ENCODE measurements at regions not wholly inside any gene's neighbourhood (a gene's known extent, or its start where the extent isn't known, plus 50 kb on each side); places are given as distances from the start of the nearest gene placed in this dataset.

DNA sequence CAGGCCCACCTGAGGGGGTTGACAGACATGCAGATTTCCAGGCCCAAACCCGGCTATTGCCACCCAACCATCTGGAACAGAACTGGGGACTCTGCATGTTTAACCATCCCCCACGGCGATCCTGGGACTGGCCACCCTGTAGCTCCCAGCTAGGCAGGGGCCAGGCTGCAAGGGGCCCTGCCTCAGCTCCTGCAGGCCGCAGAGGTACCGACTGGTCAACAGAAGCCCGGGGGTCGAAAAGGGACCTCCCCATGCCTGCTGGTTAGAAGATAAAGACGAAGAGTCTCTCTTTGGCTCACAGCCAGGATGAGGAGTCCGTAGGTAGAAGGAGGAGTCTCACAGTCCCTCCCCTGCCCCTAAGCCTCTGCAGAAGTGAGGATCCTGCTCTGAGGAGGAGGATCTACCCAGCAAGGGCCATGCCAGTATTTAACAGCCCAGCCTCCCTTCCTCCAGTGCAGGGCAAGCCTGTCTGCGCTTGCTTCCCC is 223.4 kb upstream of the TNRC6C start:
- peaks cover 4 to 62% of the 10 kb centered on the region in 2 experiments for H3K27me3 ChIP-seq (ENCODE audit: control insufficient read depth in 1 of 2, insufficient read depth in 2 of 2, low read length in 2 of 2)
- TF ChIP-seq REXO4 (CRISPR knock-in tag; IDR thresholded peaks at IDR 0.05; ENCODE audit: borderline replicate concordance): no peak
- peak; percentile 51; the same call in 1 of the 2 replicates for TF ChIP-seq ZNF263 (CRISPR knock-in tag; IDR thresholded peaks at IDR 0.05)
- in situ Hi-C loops (cut with HindIII; ENCODE audit: extremely low pct_ligation_motif_present, low pct_unique_long_range_greater_than_20kb): no loop called here
- H3K4me3 ChIP-seq (replicated peaks in 1 of 3; ENCODE audit: insufficient read depth in 1 of 3, low read depth in 2 of 3, low read length in 3 of 3): no peak overlapping the region
- no peak for FAIRE-seq
- H2AFZ ChIP-seq (ENCODE audit: low read length): no peak overlapping the region
- intact Hi-C loops (cut with micrococcal nuclease; ENCODE audit: unreplicated experiment): no loop called here
- POLR2A ChIA-PET: no interaction called here
- peak; percentile 47 for ATAC-seq
- H4K20me1 ChIP-seq (ENCODE audit: insufficient read depth, low read length): no peaks in the 10 kb centered on the region
- CTCF ChIA-PET (ENCODE audit: low intra/inter-chr PET ratio, low total read pairs): no interaction called here
- no peak overlapping the region for H3K4me2 ChIP-seq (ENCODE audit: low read depth, low read length)
- no peak for DNase-seq (ENCODE audit: low spot score)
- no peaks in the 10 kb centered on the region for H3K36me3 ChIP-seq (replicated peaks in 1 of 2; ENCODE audit: control insufficient read depth in 1 of 2, insufficient read depth in 2 of 2, low read length in 2 of 2)
- 0 out of 2 replicates have a peak, but pooled peaks cover 5% of the 10 kb centered on the region for H3K4me1 ChIP-seq (ENCODE audit: insufficient read depth, low read length)
- H3K9ac ChIP-seq (ENCODE audit: insufficient read depth, low read depth, low read length): no peak overlapping the region
- H3K27ac ChIP-seq (ENCODE audit: extremely low read length, insufficient read depth, low read length): no peak overlapping the region
- 0% methylated on average over 4 of the region's 10 CpGs for WGBS (ENCODE audit: low lambda C conversion rate)
- H3K79me2 ChIP-seq (ENCODE audit: insufficient read depth, low read length): no peaks in the 10 kb centered on the region
- H3K9me3 ChIP-seq (ENCODE audit: low read length): no peaks in the 10 kb centered on the region
- BruUV-seq (replicated peaks): no TSS peak

- Histone ChIP-seq H3K4me3 (replicated peaks in 1 of 3; ENCODE audit: insufficient read depth in 1 of 3, low read depth in 2 of 3, low read length in 3 of 3) (no peak overlapping the region), H3K4me1 (ENCODE audit: insufficient read depth, low read length) (0 out of 2 replicates have a peak, but pooled peaks cover 5% of the 10 kb centered on the region), H2AFZ (ENCODE audit: low read length) (no peak overlapping the region), H3K27me3 (ENCODE audit: control insufficient read depth in 1 of 2, insufficient read depth in 2 of 2, low read length in 2 of 2) (peaks cover 4 to 62% of the 10 kb centered on the region in 2 experiments), H3K36me3 (replicated peaks in 1 of 2; ENCODE audit: control insufficient read depth in 1 of 2, insufficient read depth in 2 of 2, low read length in 2 of 2) (no peaks in the 10 kb centered on the region), H3K9me3 (ENCODE audit: low read length) (no peaks in the 10 kb centered on the region), H3K27ac (ENCODE audit: extremely low read length, insufficient read depth, low read length) (no peak overlapping the region), H4K20me1 (ENCODE audit: insufficient read depth, low read length) (no peaks in the 10 kb centered on the region), H3K4me2 (ENCODE audit: low read depth, low read length) (no peak overlapping the region), H3K9ac (ENCODE audit: insufficient read depth, low read depth, low read length) (no peak overlapping the region), H3K79me2 (ENCODE audit: insufficient read depth, low read length) (no peaks in the 10 kb centered on the region)
- no TSS peak for BruUV-seq (replicated peaks)
- 17% methylated on average over 7 of the region's 7 CpGs for WGBS (ENCODE audit: low lambda C conversion rate)
- no peak for DNase-seq (ENCODE audit: low spot score)
- ChIA-PET CTCF (ENCODE audit: low intra/inter-chr PET ratio, low total read pairs) (no interaction called here), POLR2A (no interaction called here)
- in situ Hi-C loops (cut with HindIII; ENCODE audit: extremely low pct_ligation_motif_present, low pct_unique_long_range_greater_than_20kb) (no loop called here), intact Hi-C loops (cut with micrococcal nuclease; ENCODE audit: unreplicated experiment) (no loop called here)
- no peak for ATAC-seq
- no peak for FAIRE-seq
- no peak for TF ChIP-seq ZNF816 (CRISPR knock-in tag; IDR thresholded peaks at IDR 0.05; ENCODE audit: borderline replicate concordance)
- no peak for TF ChIP-seq HOXD1 (CRISPR knock-in tag; IDR thresholded peaks at IDR 0.05)
- TF ChIP-seq MEIS1 (CRISPR knock-in tag; IDR thresholded peaks at IDR 0.05; ENCODE audit: borderline replicate concordance): no peak
- no peak for TF ChIP-seq MED13 (CRISPR knock-in tag; IDR thresholded peaks at IDR 0.05)
- no peak for TF ChIP-seq ZNF124 (CRISPR knock-in tag; IDR thresholded peaks at IDR 0.05)
- TF ChIP-seq EZH2 (conservative IDR thresholded peaks at IDR 0.05; ENCODE audit: low read depth, low read length): no peak
- TF ChIP-seq PCBP2 (optimal IDR thresholded peaks at IDR 0.05; ENCODE audit: low read depth, low read length, poor library complexity, severe bottlenecking): peak; percentile 35
- no peak for TF ChIP-seq ZNF678 (CRISPR knock-in tag; IDR thresholded peaks at IDR 0.05)
- TF ChIP-seq ZNF687 (CRISPR knock-in tag; IDR thresholded peaks at IDR 0.05): no peak
- TF ChIP-seq MAFK (conservative IDR thresholded peaks at IDR 0.05 in 1 of 2, IDR thresholded peaks at IDR 0.05 in 1 of 2; ENCODE audit: low read length in 2 of 2): no peak
- TF ChIP-seq ATF7 (IDR thresholded peaks at IDR 0.05): no peak
- no peak for TF ChIP-seq ATF7 (CRISPR knock-in tag; IDR thresholded peaks at IDR 0.05)
- no peak for TF ChIP-seq GPN1 (CRISPR knock-in tag; IDR thresholded peaks at IDR 0.05; ENCODE audit: borderline replicate concordance)
- TF ChIP-seq YEATS2 (CRISPR knock-in tag; IDR thresholded peaks at IDR 0.05; ENCODE audit: borderline replicate concordance): no peak
These were observed 222.8 kb upstream of the TNRC6C start for GRCh38 chr17:77735566-77736198.

Data from HepG2 (cell line).